Right atrium auricular region (tissue), 2 donors: ENCODE measurements at regions not wholly inside any gene's neighbourhood (a gene's known extent, or its start where the extent isn't known, plus 50 kb on each side); places are given as distances from the start of the nearest gene placed in this dataset.

ENCODE experiments used
- DNase-seq: peaks from one replicate; pipeline ENCODE4 v3.0.0-alpha.2; 2019; ENCODE audit warnings: low spot score
- H3K27ac ChIP-seq, 2 donors: fragments of 200-600 bp; sonication (generic); 1 replicate in 1 of 2; 2 replicates in 1 of 2; pipeline ENCODE4 v1.5.1; 2016 to 2019
- H3K27me3 ChIP-seq, 2 donors: fragments of 200-600 bp; sonication (generic); one replicate each; pipeline versions ENCODE4 v1.5.1 to v1.6.0; 2017 to 2019
- H3K36me3 ChIP-seq: fragments of 200-600 bp; sonication (generic); one replicate; pipeline ENCODE4 v1.5.1; 2016
- H3K4me1 ChIP-seq, 2 donors: fragments of 200-600 bp; sonication (generic); one replicate each; pipeline versions ENCODE4 v1.5.1 to v1.6.0; 2017 to 2019
- H3K4me3 ChIP-seq, 2 donors: fragments of 200-600 bp; sonication (generic); 1 replicate in 1 of 2; 2 replicates in 1 of 2; pipeline ENCODE4 v1.5.1; 2017 to 2019; ENCODE audit warnings: mild to moderate bottlenecking in 1 of 2, moderate library complexity in 1 of 2
- H3K9me3 ChIP-seq, 2 donors: fragments of 200-600 bp; sonication (generic); one replicate each; pipeline ENCODE4 v1.5.1; 2019
- CTCF ChIP-seq, 2 donors: fragments of 200-600 bp; sonication (generic); IDR thresholded peaks; one replicate each; pipeline ENCODE4 v1.5.1; 2019; ENCODE audit warnings: antibody characterized with exemption in 2 of 2

DNA sequence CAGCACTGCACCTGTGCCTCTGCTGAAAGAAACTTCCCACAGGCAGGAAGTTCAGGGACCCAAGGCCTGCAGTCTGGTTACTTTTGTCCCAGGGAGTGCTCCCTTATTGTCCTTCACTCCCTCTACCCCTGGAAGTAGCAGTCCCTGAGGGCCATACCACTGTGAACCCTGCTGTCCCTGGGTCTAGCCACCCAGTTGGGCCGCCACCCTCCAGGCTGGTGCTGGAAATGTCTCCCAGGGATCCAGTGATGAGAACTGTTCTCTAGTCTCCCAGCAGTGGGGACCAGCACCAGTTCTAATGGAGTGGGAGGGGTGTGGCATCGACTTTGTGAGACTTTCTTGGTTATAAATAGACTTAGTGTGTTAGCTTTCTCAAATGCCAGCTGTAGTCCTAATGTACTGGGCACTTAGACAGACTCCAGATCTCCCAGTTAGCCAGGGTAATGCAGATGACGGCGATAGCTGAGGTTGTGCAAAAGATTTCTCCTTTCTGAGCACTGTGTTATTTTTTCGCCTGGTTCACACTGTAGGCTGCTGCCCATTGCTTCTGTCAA is 462.5 kb downstream of the CDH26 start:
- Histone ChIP-seq H3K27ac (no peak overlapping the region), H3K36me3 (no peaks in the 10 kb centered on the region), H3K4me3 (no peak overlapping the region), H3K27me3 (no peaks in the 10 kb centered on the region), H3K9me3 (no peaks in the 10 kb centered on the region), H3K4me1 (no peaks in the 10 kb centered on the region)
- TF ChIP-seq CTCF (IDR thresholded peaks at IDR 0.05), result no peak
- DNase-seq, result no peak

GRCh38 chr20:60422848-60423247 is 464.6 kb downstream of the CDH26 start:
- no peaks in the 10 kb centered on the region for H3K9me3 ChIP-seq
- H3K4me3 ChIP-seq, result no peak overlapping the region
- H3K4me1 ChIP-seq, result no peaks in the 10 kb centered on the region
- H3K27me3 ChIP-seq, result no peaks in the 10 kb centered on the region
- H3K27ac ChIP-seq, result no peak overlapping the region
- H3K36me3 ChIP-seq, result no peaks in the 10 kb centered on the region
- no peak for DNase-seq
- no peak for TF ChIP-seq CTCF (IDR thresholded peaks at IDR 0.05)

DNA sequence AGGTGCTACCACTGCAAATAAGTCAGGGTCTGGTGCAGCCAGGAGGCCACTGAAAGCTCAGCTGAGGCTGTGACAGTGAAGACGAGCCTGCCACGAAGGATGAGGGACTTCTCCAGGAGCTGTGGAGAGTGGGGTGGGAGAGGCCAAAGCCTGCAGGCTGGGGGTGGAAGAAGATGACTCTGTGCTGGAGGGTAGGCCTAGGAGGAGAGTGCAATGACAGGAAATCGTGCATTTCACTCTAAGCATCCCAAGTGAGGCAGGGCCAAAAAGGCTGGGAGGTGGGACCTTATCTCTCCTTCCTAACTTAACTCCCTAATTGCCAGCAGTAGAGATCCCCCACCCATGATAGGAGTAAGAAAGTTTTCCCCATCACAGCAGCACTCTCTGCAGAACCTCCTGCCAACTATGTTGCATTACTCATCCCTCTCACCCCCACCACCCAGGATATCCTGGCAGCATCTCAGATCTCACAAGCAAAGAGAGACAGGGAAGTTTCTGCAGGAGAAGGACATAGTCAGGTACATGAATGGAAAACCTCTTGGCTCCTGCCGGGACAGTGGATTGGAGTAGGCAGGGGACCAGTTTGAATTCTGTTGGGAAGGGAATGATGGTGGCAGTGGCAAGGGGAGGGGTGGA is 466.2 kb downstream of the CDH26 start:
- TF ChIP-seq CTCF (IDR thresholded peaks at IDR 0.05), result no peak
- no peak for DNase-seq
- Histone ChIP-seq H3K36me3 (no peaks in the 10 kb centered on the region), H3K9me3 (no peaks in the 10 kb centered on the region), H3K4me3 (no peak overlapping the region), H3K27ac (no peak overlapping the region), H3K27me3 (no peaks in the 10 kb centered on the region), H3K4me1 (no peaks in the 10 kb centered on the region)

GRCh38 chr20:60427516-60427915 is 469.3 kb downstream of the CDH26 start:
- no peaks in the 10 kb centered on the region for H3K27me3 ChIP-seq
- no peaks in the 10 kb centered on the region for H3K36me3 ChIP-seq
- no peak overlapping the region for H3K27ac ChIP-seq
- no peak for DNase-seq
- H3K4me1 ChIP-seq, result no peaks in the 10 kb centered on the region
- no peak for TF ChIP-seq CTCF (IDR thresholded peaks at IDR 0.05)
- H3K9me3 ChIP-seq, result no peaks in the 10 kb centered on the region
- H3K4me3 ChIP-seq, result no peak overlapping the region

DNA sequence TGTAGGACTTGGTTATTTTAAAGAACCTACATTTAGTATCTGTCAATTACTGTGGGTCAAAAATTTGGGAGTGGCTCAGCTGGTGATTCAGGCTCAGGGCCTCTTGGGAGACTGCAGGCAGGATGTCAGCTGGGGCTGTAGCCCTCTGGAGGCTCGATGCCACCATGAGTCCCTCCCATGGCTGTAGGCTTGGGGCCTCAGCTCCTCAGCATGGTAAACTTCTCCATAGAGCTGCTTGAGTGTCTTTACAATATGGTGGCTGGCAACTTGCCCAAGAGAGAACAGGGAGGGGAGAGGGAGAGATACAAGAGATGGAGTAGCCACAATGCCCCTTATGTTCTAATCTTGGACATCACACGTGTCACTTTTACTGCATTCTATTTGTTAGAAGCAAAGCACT is 470.4 kb downstream of the CDH26 start:
- H3K27me3 ChIP-seq, result no peaks in the 10 kb centered on the region
- DNase-seq, result no peak
- H3K4me3 ChIP-seq, result no peak overlapping the region
- no peaks in the 10 kb centered on the region for H3K36me3 ChIP-seq
- H3K4me1 ChIP-seq, result no peaks in the 10 kb centered on the region
- TF ChIP-seq CTCF (IDR thresholded peaks at IDR 0.05), result no peak
- no peaks in the 10 kb centered on the region for H3K9me3 ChIP-seq
- H3K27ac ChIP-seq, result no peak overlapping the region

DNA sequence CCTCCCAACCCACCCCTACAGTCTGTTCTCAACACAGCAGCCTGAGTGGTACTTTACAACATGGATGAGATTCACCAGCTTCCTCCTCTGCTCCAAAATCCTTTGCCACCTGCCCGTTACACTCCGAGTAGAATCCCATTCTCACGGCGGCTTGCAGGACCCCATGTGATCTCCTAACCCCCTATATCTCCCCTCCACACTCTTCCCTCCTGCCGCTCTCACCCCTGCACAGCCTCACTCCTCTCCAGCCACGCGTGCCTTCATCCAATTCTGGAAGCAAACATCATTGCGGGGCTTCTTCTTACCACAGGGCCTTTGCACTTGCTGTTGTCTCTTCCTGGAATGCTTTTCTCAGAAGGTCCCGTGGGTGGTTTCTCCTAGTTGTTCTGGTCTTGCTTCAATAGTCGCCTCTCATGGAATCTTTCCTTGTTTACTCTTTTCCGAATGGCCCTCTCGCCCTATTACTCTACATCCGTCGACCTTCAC is 472.3 kb downstream of the CDH26 start:
- DNase-seq, result no peak
- TF ChIP-seq CTCF (IDR thresholded peaks at IDR 0.05), result no peak
- Histone ChIP-seq H3K27me3 (no peaks in the 10 kb centered on the region), H3K36me3 (no peaks in the 10 kb centered on the region), H3K4me3 (no peak overlapping the region), H3K9me3 (no peaks in the 10 kb centered on the region), H3K27ac (no peak overlapping the region), H3K4me1 (no peaks in the 10 kb centered on the region)
